RWPE1 (cell line): ENCODE measurements at regions not wholly inside any gene's neighbourhood (a gene's known extent, or its start where the extent isn't known, plus 50 kb on each side); places are given as distances from the start of the nearest gene placed in this dataset.

Source experiments
- CTCF ChIA-PET: fragments of 350-600 bp; sonication (Branson Sonifier 250); formaldehyde crosslinking; extraction: SDS; loops from one replicate; lab custom pipeline; 2021; lab: Yijun Ruan, JAX
- POLR2A ChIA-PET: fragments of 400-600 bp; formaldehyde crosslinking; extraction: SDS; loops from one replicate; lab custom pipeline; 2020; ENCODE audit warnings: antibody characterized with exemption; ENCODE audit not compliant: low non-redundant PET; lab: Yijun Ruan, JAX
- DNase-seq: peaks from one replicate; pipeline ENCODE4 v3.0.0; 2012; ENCODE audit warnings: low spot score
- H3K27ac ChIP-seq: fragments of 450-650 bp; 2 replicates; pipeline ENCODE4 v1.5.1; 2017
- CTCF ChIP-seq: fragments of 450-650 bp; conservative IDR thresholded peaks from 2 replicates; pipeline ENCODE4 v1.5.1; 2017; ENCODE audit warnings: low read depth, mild to moderate bottlenecking

DNA sequence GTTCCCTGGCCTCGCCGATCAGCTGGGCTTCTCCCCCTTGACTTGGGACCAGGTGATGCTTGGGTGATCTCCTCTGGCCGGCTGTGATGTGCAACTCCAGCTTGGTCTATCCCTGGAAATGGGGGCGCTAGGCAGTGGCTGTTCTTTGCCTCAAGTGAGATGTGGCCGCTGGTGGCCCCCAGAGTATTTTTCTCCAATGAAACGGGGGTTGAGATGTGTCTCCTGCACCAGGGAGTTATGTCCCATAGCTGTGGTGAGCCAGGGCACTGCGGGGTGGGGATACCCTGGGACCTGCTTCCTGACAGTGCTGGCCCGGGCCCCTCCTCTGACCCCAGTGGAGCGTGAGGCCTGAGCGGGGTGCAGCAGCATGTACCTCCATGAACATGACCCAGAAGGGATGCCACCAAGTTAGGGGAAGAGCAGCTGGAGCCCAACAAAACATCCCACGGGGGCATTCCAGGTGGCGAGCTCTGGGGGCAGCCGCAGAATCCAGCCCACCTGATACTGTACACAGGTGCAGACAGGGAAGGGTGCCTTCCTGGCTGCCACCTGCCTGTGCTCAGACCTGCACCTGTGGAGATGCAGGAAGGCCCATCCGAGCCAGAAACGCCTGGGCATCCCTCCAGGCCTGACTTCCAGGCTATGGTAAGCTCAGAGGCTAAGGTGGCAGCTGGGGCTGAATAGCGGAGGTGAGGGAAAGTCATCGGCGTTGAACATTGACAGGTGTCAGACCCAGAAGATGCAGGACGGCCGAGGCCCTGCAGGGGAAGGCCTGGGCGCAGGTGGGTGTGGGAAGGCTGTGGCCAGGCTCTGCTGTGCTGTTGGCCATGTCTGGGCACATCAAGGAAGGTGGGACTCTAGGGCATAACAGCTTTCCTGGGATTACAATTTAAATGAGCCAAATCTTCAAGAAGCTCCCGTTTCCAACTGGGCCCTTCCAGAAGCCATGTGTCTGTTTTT, 97.3 kb downstream of the CTTN start:
- H3K27ac ChIP-seq, result no peak overlapping the region
- POLR2A ChIA-PET, result no interaction called here
- no peak for TF ChIP-seq CTCF
- DNase-seq, result no peak
- CTCF ChIA-PET, result no interaction called here

- no peak for DNase-seq
- no peak for TF ChIP-seq CTCF
- H3K27ac ChIP-seq, result no peak overlapping the region
- CTCF ChIA-PET, result interaction anchor here (0.5 kb wide), 1 partner anchor 78 kb away, joined by 4 read pairs; no protein-coding TSS in a partner anchor
- POLR2A ChIA-PET, result interaction anchor here (0.6 kb wide), 1 partner anchor 113 kb away, joined by 3 read pairs; no protein-coding TSS in a partner anchor
Observed at GRCh38 chr11:70496591-70497535, 98.5 kb downstream of the CTTN start.

- no peak for DNase-seq
- POLR2A ChIA-PET, result interaction anchor here (0.6 kb wide), 1 partner anchor 112 kb away, joined by 3 read pairs; no protein-coding TSS in a partner anchor
- TF ChIP-seq CTCF, result no peak
- CTCF ChIA-PET, result no interaction called here
- no peak overlapping the region for H3K27ac ChIP-seq
Observed at GRCh38 chr11:70497536-70498075, 99.3 kb downstream of the CTTN start.

DNA sequence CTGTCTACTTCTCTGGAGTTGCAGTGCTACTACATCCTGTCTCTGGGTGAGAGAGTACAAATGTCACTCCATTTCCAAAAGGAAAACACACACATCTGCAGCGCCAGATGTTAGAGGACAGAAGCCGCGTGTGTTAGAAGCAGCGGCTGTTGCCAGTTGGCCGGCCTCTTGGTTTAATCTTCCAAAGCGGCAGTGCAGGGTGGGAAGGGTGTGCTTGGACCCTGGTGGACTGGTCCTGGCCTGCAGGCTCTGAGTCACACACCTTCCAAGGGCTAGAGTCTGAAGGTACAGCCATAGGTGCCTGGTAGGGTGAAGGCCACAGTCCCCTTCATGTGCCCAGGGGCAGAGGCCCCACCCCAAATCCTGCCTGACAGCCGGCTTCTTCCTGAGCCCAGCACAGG, 99.8 kb downstream of the CTTN start:
- CTCF ChIA-PET, result no interaction called here
- POLR2A ChIA-PET, result no interaction called here
- H3K27ac ChIP-seq, result no peak overlapping the region
- TF ChIP-seq CTCF, result no peak
- DNase-seq, result no peak

DNA sequence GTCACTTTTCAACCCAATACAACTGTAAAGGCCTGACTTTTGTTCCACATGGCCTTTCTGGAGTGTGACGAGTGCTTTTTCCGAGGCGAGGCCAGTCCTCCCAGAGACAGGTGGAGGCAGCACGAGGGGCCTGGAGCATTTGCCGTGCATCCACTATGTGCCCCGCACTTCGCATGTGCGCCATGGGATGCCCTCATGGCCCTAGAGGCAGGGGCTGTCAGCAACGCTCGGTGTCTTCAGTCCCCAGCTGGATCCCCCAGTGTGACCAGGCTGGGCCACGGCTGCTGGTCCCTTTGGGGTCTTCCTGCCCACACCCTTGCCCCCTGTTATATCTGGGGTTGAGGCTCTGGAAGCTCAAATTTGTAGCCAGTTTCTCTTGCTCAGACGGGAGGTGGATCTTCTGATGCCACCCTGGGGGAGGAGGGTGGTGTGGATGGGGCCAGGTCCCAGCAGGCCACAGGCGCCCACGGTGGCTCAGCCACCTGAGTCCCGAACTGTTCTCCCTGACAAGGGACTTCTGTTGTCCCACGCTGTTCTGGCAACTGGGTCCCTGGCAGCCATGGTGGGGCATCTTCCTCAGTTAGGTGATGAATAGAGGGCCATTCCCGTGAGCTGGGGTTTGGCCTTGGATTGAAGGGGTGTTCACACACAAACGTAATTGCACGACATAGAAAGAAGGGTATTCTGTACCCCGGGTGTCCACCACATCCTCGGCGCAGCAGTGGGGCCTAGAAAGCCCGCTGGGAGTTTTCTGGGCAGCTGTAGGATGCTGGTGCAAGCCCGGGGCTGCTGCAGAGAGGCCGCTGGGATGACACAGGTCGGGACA, 100.9 kb downstream of the CTTN start:
- CTCF ChIA-PET, result interaction anchor here (0.6 kb wide), 1 partner anchor 8 kb away, joined by 4 read pairs; no protein-coding TSS in a partner anchor
- POLR2A ChIA-PET, result no interaction called here
- no peak for DNase-seq
- H3K27ac ChIP-seq, result no peak overlapping the region
- no peak for TF ChIP-seq CTCF
